Upper lobe of left lung (tissue), 4 donors: ENCODE measurements at regions not wholly inside any gene's neighbourhood (a gene's known extent, or its start where the extent isn't known, plus 50 kb on each side); places are given as distances from the start of the nearest gene placed in this dataset.

Experiments used
- CTCF ChIP-seq, 6 experiments: fragments of 450-650 bp in 4 of 6; fragments of 200-600 bp in 2 of 6; sonication (generic) in 2 of 6; IDR thresholded peaks; one replicate each; pipeline ENCODE4 v1.5.1; 2016 to 2019; ENCODE audit warnings: antibody characterized with exemption in 6 of 6
- EP300 ChIP-seq, 4 donors: sonication (generic); formaldehyde crosslinking; IDR thresholded peaks; one replicate each; pipeline ENCODE4 v1.5.1; 2017; ENCODE audit warnings: antibody characterized with exemption in 4 of 4, control low read depth in 2 of 4
- POLR2A ChIP-seq, 4 donors: fragments of 450-650 bp; IDR thresholded peaks; one replicate each; pipeline ENCODE4 v1.5.1; 2016 to 2017; ENCODE audit warnings: antibody characterized with exemption in 4 of 4, mild to moderate bottlenecking in 2 of 4
- POLR2AphosphoS5 ChIP-seq, 2 donors: sonication (generic); formaldehyde crosslinking; IDR thresholded peaks; one replicate each; pipeline ENCODE4 v1.5.1; 2017; ENCODE audit warnings: antibody characterized with exemption in 2 of 2

GRCh38 chr4:177671387-177671786 is 229.2 kb upstream of the AGA start:
- TF ChIP-seq CTCF (IDR thresholded peaks at IDR 0.05): no peak
- TF ChIP-seq POLR2AphosphoS5 (IDR thresholded peaks at IDR 0.05): no peak
- TF ChIP-seq POLR2A (IDR thresholded peaks at IDR 0.05): no peak
- no peak for TF ChIP-seq EP300 (IDR thresholded peaks at IDR 0.05)
